Smooth muscle cell (in vitro differentiated cells): ENCODE measurements at regions not wholly inside any gene's neighbourhood (a gene's known extent, or its start where the extent isn't known, plus 50 kb on each side); places are given as distances from the start of the nearest gene placed in this dataset.
"Not testable (repeated sequence)": the region's sequence is repeated elsewhere in the genome, so short reads cannot be mapped to it uniquely, and the experiment has no call there.

Experiments used
- DNase-seq: peaks from one replicate; lab custom pipeline; 2025; ENCODE audit not compliant: unreplicated experiment; lab: John Stamatoyannopoulos, UW
- H2AFZ ChIP-seq: fragments of 200-600 bp; sonication (generic); 2 replicates; pipeline ENCODE4 v1.6.0; 2016; ENCODE audit warnings: antibody characterized with exemption, low read depth, mild to moderate bottlenecking
- H3F3A ChIP-seq: fragments of 200-600 bp; sonication (generic); 2 replicates; pipeline ENCODE4 v1.6.0; 2017; ENCODE audit warnings: antibody characterized with exemption, low read depth
- H3K27ac ChIP-seq: fragments of 200-600 bp; sonication (generic); 2 replicates; pipeline ENCODE4 v1.5.1; 2016; ENCODE audit warnings: low read depth, mild to moderate bottlenecking
- H3K27me3 ChIP-seq: fragments of 200-600 bp; sonication (generic); 2 replicates; pipeline ENCODE4 v1.6.1; 2016; ENCODE audit warnings: low read depth, mild to moderate bottlenecking
- H3K36me3 ChIP-seq: fragments of 200-600 bp; sonication (generic); 2 replicates; pipeline ENCODE4 v1.5.1; 2016; ENCODE audit warnings: low read depth
- H3K4me1 ChIP-seq: fragments of 200-600 bp; sonication (generic); 2 replicates; pipeline ENCODE4 v1.5.1; 2016; ENCODE audit warnings: low read depth
- H3K4me2 ChIP-seq: fragments of 200-600 bp; sonication (generic); 2 replicates; pipeline ENCODE4 v1.6.0; 2016; ENCODE audit warnings: mild to moderate bottlenecking
- H3K4me3 ChIP-seq: fragments of 200-600 bp; sonication (generic); 2 replicates; pipeline ENCODE4 v1.5.1; 2016; ENCODE audit warnings: mild to moderate bottlenecking
- H3K79me2 ChIP-seq: fragments of 200-600 bp; sonication (generic); 2 replicates; pipeline ENCODE4 v1.6.0; 2016; ENCODE audit warnings: low read depth, mild to moderate bottlenecking
- H3K9ac ChIP-seq: fragments of 200-600 bp; sonication (generic); 2 replicates; pipeline ENCODE4 v1.6.0; 2016; ENCODE audit warnings: low read depth
- H3K9me3 ChIP-seq: fragments of 200-600 bp; sonication (generic); replicated peaks from 2 replicates; pipeline ENCODE4 v1.5.1; 2016; ENCODE audit warnings: low read depth
- H4K20me1 ChIP-seq: fragments of 200-600 bp; sonication (generic); 2 replicates; pipeline ENCODE4 v1.6.0; 2016; ENCODE audit warnings: low read depth
- WGBS: methylation state at CpG from one replicate; pipeline ENCODE4 v1.1.7; 2016; ENCODE audit warnings: low lambda C conversion rate; 5-methylcytosine and 5-hydroxymethylcytosine counted together
- TF ChIP-seq, protein P1 (sequence below): fragments of 200-600 bp; sonication (generic); IDR thresholded peaks from 2 replicates; pipeline ENCODE4 v1.5.1; 2017; ENCODE audit warnings: borderline replicate concordance, mild to moderate bottlenecking, antibody characterized with exemption; ENCODE audit not compliant: insufficient read depth, poor library complexity, severe bottlenecking

DNA sequence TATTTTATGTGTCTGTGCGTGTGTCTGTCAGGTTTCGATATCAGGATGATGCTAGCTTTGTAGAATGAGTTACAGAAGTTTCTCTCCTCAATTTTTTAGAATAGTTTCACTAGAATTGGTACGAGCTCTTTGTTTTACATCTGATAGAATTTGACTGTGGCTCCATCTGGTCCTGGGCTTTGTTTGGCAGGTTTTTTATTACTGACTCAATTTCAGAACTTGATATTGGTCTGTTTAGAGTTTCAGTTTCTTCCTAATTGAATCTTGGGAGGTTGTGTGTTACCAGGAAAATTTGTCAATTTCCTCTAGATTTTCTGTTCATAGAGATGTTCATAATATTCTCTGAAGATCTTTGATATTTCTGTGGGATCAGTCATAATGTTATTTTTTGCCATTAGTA lies 289.4 kb upstream of the COL3A1 start:
- no peaks in the 10 kb centered on the region for H3K36me3 ChIP-seq
- H3K4me3 ChIP-seq, result no peak overlapping the region
- no peaks in the 10 kb centered on the region for H3K4me1 ChIP-seq
- H3K27ac ChIP-seq, result no peak overlapping the region
- TF ChIP-seq, protein P1, sequence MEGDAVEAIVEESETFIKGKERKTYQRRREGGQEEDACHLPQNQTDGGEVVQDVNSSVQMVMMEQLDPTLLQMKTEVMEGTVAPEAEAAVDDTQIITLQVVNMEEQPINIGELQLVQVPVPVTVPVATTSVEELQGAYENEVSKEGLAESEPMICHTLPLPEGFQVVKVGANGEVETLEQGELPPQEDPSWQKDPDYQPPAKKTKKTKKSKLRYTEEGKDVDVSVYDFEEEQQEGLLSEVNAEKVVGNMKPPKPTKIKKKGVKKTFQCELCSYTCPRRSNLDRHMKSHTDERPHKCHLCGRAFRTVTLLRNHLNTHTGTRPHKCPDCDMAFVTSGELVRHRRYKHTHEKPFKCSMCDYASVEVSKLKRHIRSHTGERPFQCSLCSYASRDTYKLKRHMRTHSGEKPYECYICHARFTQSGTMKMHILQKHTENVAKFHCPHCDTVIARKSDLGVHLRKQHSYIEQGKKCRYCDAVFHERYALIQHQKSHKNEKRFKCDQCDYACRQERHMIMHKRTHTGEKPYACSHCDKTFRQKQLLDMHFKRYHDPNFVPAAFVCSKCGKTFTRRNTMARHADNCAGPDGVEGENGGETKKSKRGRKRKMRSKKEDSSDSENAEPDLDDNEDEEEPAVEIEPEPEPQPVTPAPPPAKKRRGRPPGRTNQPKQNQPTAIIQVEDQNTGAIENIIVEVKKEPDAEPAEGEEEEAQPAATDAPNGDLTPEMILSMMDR, result no peak
- no peak for DNase-seq
- H3F3A ChIP-seq, result peaks cover 1% of the 10 kb centered on the region
- no peaks in the 10 kb centered on the region for H3K79me2 ChIP-seq
- H3K4me2 ChIP-seq, result no peak overlapping the region
- 100% methylated on average over 3 of the region's 3 CpGs for WGBS
- H3K9ac ChIP-seq, result no peak overlapping the region
- no peaks in the 10 kb centered on the region for H4K20me1 ChIP-seq
- no peaks in the 10 kb centered on the region for H3K9me3 ChIP-seq
- no peak overlapping the region for H2AFZ ChIP-seq
- no peaks in the 10 kb centered on the region for H3K27me3 ChIP-seq

DNA sequence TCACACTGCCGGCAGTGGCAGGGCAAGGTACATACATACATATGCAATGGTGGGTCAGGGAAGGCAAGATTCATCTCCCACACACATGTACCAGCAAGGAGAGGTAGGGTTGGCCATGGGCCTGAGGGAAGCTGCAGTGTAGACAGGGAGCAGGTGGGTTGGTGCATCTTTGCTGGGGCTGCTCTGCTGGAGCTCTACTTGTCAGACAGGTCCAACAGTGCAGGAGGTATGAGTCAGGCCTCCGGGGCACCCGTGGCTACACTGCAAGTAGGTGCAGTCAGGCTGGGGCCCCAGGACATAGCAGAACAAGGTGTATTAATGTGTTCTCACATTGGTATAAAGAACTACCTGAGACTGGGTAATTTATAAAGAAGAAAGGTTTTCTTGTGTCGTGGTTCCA lies 281.1 kb upstream of the COL3A1 start:
- Histone ChIP-seq H3K9me3 (no peaks in the 10 kb centered on the region), H3K9ac (no peak overlapping the region), H3K27me3 (no peaks in the 10 kb centered on the region), H3K4me1 (peaks cover 13% of the 10 kb centered on the region), H3F3A (no peaks in the 10 kb centered on the region), H3K4me2 (no peak overlapping the region), H3K36me3 (no peaks in the 10 kb centered on the region), H4K20me1 (no peaks in the 10 kb centered on the region), H3K79me2 (no peaks in the 10 kb centered on the region), H3K27ac (no peak overlapping the region), H2AFZ (no peak overlapping the region), H3K4me3 (no peak overlapping the region)
- no peak for DNase-seq
- TF ChIP-seq, protein P1, result no peak
- WGBS, result 68% methylated on average over 4 of the region's 4 CpGs

DNA sequence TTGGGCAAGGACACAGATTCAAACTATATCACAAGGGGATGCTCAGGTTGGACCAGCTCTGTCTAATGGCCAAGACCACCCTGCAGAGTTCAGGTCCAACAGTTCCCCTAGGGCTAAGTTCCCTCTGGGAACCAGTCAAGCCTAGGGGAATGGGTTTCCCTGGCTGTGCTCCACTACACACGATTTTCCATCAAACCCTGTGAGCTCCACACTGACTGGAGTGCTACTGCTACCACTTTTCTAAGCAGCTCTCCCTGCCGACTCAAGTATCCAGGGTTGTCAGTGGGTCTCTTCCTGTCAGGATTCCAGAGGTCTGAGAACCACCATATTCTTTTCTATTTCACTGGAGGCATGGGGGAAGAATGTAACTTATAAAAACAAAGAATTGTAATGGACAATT lies 280.4 kb upstream of the COL3A1 start:
- Histone ChIP-seq H3K27ac (no peak overlapping the region), H3K4me3 (no peak overlapping the region), H3K36me3 (no peaks in the 10 kb centered on the region), H3K27me3 (no peaks in the 10 kb centered on the region), H3K9ac (no peak overlapping the region), H3K79me2 (no peaks in the 10 kb centered on the region), H3K4me2 (no peak overlapping the region), H2AFZ (no peak overlapping the region), H3F3A (no peaks in the 10 kb centered on the region), H3K9me3 (no peaks in the 10 kb centered on the region), H4K20me1 (no peaks in the 10 kb centered on the region), H3K4me1 (peaks cover 13% of the 10 kb centered on the region)
- 89% methylated on average over 2 of the region's 2 CpGs for WGBS
- TF ChIP-seq, protein P1, result no peak
- no peak for DNase-seq

DNA sequence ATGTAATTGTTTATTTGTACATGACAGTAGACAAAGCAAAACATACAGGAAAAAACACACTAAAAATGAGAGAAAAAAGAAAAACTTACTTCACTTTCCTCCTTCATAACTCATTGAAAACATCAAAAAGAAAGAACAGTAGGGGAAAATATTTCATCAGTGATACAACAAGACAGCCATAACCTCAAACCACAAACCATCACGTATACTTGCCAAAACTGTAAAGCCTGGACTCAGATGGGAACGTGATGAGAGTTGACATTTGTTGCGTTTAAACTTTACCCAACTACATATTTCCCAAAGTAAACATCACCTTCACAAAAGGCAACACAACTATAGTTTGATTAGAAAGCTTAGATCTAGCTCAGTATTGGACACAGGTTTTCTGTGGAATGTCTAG lies 278.2 kb upstream of the COL3A1 start:
- Histone ChIP-seq H4K20me1 (no peaks in the 10 kb centered on the region), H3K79me2 (no peaks in the 10 kb centered on the region), H3K27ac (peak overlapping the region; percentile 54), H3K9ac (no peak overlapping the region), H3F3A (no peaks in the 10 kb centered on the region), H3K4me1 (peaks cover 13% of the 10 kb centered on the region), H3K27me3 (no peaks in the 10 kb centered on the region), H3K36me3 (no peaks in the 10 kb centered on the region), H3K4me2 (peak overlapping the region; percentile 55), H2AFZ (peak overlapping the region; percentile 6), H3K9me3 (no peaks in the 10 kb centered on the region), H3K4me3 (no peak overlapping the region)
- TF ChIP-seq, protein P1, result no peak
- DNase-seq, result no peak
- 1% methylated on average over 3 of the region's 3 CpGs for WGBS

DNA sequence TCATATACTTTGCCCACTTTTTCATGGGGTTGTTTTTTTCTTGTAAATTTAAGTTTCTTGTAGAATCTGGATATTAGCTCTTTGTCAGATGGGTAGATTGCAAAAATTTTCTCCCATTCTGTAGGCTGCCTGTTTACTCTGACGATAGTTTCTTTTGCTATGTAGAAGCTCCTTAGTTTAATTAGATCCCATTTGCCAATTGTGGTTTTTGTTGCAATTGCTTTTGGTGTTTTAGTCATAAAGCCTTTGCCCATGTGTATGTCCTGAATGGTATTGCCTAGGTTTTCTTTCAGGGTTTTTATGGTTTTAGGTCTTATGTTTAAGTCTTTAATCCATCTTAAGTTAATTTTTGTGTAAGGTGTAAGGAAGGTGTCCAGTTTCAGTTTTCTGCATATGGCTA lies 276.0 kb upstream of the COL3A1 start:
- not testable (repeated sequence) for H3K36me3 ChIP-seq, H3K9ac ChIP-seq, H3K9me3 ChIP-seq, H3K4me2 ChIP-seq, H3K79me2 ChIP-seq, H2AFZ ChIP-seq, H3K27ac ChIP-seq, DNase-seq, H4K20me1 ChIP-seq, H3F3A ChIP-seq, H3K4me3 ChIP-seq, H3K27me3 ChIP-seq
- 18% methylated on average over 1 of the region's 1 CpG for WGBS
- peaks cover 19% of the 10 kb centered on the region for H3K4me1 ChIP-seq
